Panc1 (cell line): ENCODE measurements at regions not wholly inside any gene's neighbourhood (a gene's known extent, or its start where the extent isn't known, plus 50 kb on each side); places are given as distances from the start of the nearest gene placed in this dataset.

Source experiments
- ATAC-seq: fragments of 200-7000 bp; cut with Tn5 transposase; 2 replicates; pipeline ENCODE4 v1.9.1; 2020; ENCODE audit warnings: mild to moderate bottlenecking, moderate library complexity
- BruUV-seq: library from RNA; stranded (reverse); fragments of 400-500 nt; replicated peaks from 2 replicates; lab custom pipeline; 2021; lab: Mats Ljungman, UMichigan
- CTCF ChIA-PET: fragments of 300-600 bp; sonication (Branson Sonifier 250); formaldehyde crosslinking; loops from one replicate; lab custom pipeline; 2022; ENCODE audit warnings: antibody characterized with exemption; lab: Charles Lee
- POLR2A ChIA-PET: fragments of 300-600 bp; sonication (Branson Sonifier 250); formaldehyde crosslinking; loops from one replicate; lab custom pipeline; 2022; ENCODE audit warnings: antibody characterized with exemption; lab: Charles Lee
- DNase-seq: peaks from one replicate; pipeline ENCODE4 v3.0.0-alpha.2; 2010; ENCODE audit warnings: low read depth, low spot score
- H3K27ac ChIP-seq: 2 replicates; pipeline ENCODE4 v1.5.1; 2011; ENCODE audit warnings: mild to moderate bottlenecking, low read length, inconsistent platforms
- H3K27me3 ChIP-seq: fragments of 200-500 bp; sonication (Bioruptor generic); 2 replicates; pipeline ENCODE4 v1.6.0; 2014; ENCODE audit warnings: low read length, inconsistent platforms; ENCODE audit not compliant: control insufficient read depth, insufficient read depth
- H3K36me3 ChIP-seq: fragments of 200-500 bp; sonication (Bioruptor generic); 2 replicates; pipeline ENCODE4 v1.5.1; 2014; ENCODE audit warnings: inconsistent platforms, mild to moderate bottlenecking, low read length, moderate library complexity; ENCODE audit not compliant: control insufficient read depth, insufficient read depth
- H3K4me1 ChIP-seq: 2 replicates; pipeline ENCODE4 v1.5.1; 2011; ENCODE audit warnings: inconsistent platforms, mild to moderate bottlenecking, low read length, moderate library complexity; ENCODE audit not compliant: control insufficient read depth, insufficient read depth
- H3K4me3 ChIP-seq, 2 experiments: 2 replicates each; pipeline ENCODE4 v1.5.1; 2011 to 2012; ENCODE audit warnings: low read depth in 2 of 2, low read length in 2 of 2, mild to moderate bottlenecking in 2 of 2, inconsistent platforms in 1 of 2, moderate library complexity in 1 of 2
- H3K9me3 ChIP-seq: fragments of 200-500 bp; sonication (Bioruptor generic); 2 replicates; pipeline ENCODE4 v1.5.1; 2014; ENCODE audit warnings: low read depth, mild to moderate bottlenecking, inconsistent platforms, low read length, moderate library complexity; ENCODE audit not compliant: control insufficient read depth, insufficient read depth
- POLR2AphosphoS5 ChIP-seq: IDR thresholded peaks from 2 replicates; pipeline ENCODE4 v1.6.1; 2012; ENCODE audit warnings: mild to moderate bottlenecking, low read depth, low read length, moderate library complexity
- SIN3A ChIP-seq: IDR thresholded peaks from 2 replicates; pipeline ENCODE4 v1.6.1; 2012; ENCODE audit warnings: low read depth, mild to moderate bottlenecking, low read length, moderate library complexity, borderline replicate concordance; ENCODE audit not compliant: insufficient read depth
- TCF7L2 ChIP-seq: IDR thresholded peaks from 2 replicates; pipeline ENCODE4 v1.6.1; 2011; ENCODE audit warnings: mild to moderate bottlenecking, low read depth, low read length, inconsistent platforms
- in situ Hi-C: cut with HindIII; loops from 2 replicates; pipeline ENCODE4 v1.10.0; 2016; ENCODE audit warnings: low sequenced_read_pairs, low pct_unique_long_range_greater_than_20kb
- intact Hi-C: fragments of 100-400 bp; cut with micrococcal nuclease; formaldehyde crosslinking; loops from one replicate; pipeline ENCODE4 v1.10.0; 2022; ENCODE audit not compliant: unreplicated experiment
- TF ChIP-seq, protein P1 (sequence below), 2 experiments: IDR thresholded peaks; 2 replicates each; pipeline ENCODE4 v1.6.1; 2011 to 2012; ENCODE audit warnings: low read depth in 2 of 2, control low read depth in 1 of 2, low read length in 1 of 2, mild to moderate bottlenecking in 1 of 2, moderate library complexity in 1 of 2; ENCODE audit not compliant: insufficient read depth in 1 of 2
- TF ChIP-seq, protein P2 (sequence below): fragments of 450-650 bp; IDR thresholded peaks from 2 replicates; pipeline ENCODE4 v1.5.1; 2017; ENCODE audit warnings: mild to moderate bottlenecking

DNA sequence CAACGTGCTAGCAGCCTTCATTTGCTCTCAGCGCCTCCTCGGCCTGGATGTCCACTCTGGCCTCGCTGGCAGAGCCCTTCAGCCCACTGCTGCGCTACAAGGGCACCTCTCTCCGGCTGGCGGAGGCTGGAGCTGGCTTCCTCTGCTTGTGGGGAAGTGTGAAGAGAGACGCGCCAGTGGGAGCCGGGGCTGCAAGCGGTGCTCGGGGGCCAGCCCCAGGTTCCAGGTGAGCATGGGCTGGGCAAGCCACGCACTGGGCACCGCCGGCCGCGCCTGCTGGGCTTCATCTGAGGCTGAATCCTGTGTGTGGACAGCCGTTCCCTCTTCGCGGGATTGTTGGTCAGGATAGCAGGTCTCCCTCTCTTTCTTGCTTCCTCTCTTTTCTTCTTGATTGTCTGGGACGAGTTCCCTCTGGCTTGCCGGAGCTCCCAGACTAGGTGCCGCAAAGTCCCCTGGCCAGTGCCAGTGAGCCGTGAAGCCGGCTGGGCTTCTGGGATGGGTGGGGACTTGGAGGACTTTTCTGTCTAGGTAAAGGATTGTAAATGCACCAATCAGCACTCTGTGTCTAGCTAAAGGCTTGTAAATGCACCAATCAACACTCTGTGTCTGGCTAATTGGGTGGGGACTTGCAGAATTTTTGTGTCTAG, 165.0 kb downstream of the HEPH start:
- POLR2A ChIA-PET: no interaction called here
- no peaks in the 10 kb centered on the region for H3K4me1 ChIP-seq
- intact Hi-C loops (no loop called here), in situ Hi-C loops (no loop called here)
- H3K27ac ChIP-seq: no peak overlapping the region
- ATAC-seq (no peak), DNase-seq (no peak)
- no peaks in the 10 kb centered on the region for H3K27me3 ChIP-seq
- no peaks in the 10 kb centered on the region for H3K9me3 ChIP-seq
- TF ChIP-seq, protein P1, sequence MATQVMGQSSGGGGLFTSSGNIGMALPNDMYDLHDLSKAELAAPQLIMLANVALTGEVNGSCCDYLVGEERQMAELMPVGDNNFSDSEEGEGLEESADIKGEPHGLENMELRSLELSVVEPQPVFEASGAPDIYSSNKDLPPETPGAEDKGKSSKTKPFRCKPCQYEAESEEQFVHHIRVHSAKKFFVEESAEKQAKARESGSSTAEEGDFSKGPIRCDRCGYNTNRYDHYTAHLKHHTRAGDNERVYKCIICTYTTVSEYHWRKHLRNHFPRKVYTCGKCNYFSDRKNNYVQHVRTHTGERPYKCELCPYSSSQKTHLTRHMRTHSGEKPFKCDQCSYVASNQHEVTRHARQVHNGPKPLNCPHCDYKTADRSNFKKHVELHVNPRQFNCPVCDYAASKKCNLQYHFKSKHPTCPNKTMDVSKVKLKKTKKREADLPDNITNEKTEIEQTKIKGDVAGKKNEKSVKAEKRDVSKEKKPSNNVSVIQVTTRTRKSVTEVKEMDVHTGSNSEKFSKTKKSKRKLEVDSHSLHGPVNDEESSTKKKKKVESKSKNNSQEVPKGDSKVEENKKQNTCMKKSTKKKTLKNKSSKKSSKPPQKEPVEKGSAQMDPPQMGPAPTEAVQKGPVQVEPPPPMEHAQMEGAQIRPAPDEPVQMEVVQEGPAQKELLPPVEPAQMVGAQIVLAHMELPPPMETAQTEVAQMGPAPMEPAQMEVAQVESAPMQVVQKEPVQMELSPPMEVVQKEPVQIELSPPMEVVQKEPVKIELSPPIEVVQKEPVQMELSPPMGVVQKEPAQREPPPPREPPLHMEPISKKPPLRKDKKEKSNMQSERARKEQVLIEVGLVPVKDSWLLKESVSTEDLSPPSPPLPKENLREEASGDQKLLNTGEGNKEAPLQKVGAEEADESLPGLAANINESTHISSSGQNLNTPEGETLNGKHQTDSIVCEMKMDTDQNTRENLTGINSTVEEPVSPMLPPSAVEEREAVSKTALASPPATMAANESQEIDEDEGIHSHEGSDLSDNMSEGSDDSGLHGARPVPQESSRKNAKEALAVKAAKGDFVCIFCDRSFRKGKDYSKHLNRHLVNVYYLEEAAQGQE (IDR thresholded peaks at IDR 0.05; ENCODE audit: insufficient read depth in 1 of 2, low read depth in 2 of 2, low read length in 1 of 2): no peak
- no peak for TF ChIP-seq TCF7L2
- CTCF ChIA-PET: no interaction called here
- H3K36me3 ChIP-seq: no peaks in the 10 kb centered on the region
- no TSS peak for BruUV-seq
- no peak overlapping the region for H3K4me3 ChIP-seq

DNA sequence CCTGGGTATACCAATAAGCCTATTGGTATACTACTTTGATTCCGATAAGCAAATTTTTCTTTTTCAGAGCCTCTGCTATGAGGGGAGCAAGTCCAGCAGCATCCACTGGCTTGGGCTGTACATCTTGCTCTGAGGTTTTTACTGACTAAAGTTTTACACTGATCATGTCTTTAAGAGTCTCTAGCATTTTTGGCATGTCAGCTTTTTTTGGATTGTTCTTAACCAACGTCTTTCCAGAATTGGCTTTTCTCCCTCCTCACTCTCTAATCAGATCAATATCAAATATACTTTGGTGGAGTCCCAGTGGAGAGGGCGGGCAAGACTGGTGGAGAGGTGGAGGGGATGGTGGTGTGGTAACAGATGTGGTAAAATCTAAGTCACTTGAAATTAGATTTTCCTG, 196.8 kb downstream of the HEPH start:
- intact Hi-C loops (no loop called here), in situ Hi-C loops (no loop called here)
- BruUV-seq: no TSS peak
- Histone ChIP-seq H3K27ac (no peak overlapping the region), H3K27me3 (no peaks in the 10 kb centered on the region), H3K4me1 (no peaks in the 10 kb centered on the region), H3K4me3 (no peak overlapping the region), H3K9me3 (no peaks in the 10 kb centered on the region), H3K36me3 (no peaks in the 10 kb centered on the region)
- ChIA-PET POLR2A (no interaction called here), CTCF (no interaction called here)
- ATAC-seq (no peak), DNase-seq (no peak)
- TF ChIP-seq TCF7L2 (no peak), SIN3A (no peak), POLR2AphosphoS5 (no peak)
- TF ChIP-seq, protein P1 (IDR thresholded peaks at IDR 0.05; ENCODE audit: insufficient read depth in 1 of 2, low read depth in 2 of 2, low read length in 1 of 2): no peak
- TF ChIP-seq, protein P2, sequence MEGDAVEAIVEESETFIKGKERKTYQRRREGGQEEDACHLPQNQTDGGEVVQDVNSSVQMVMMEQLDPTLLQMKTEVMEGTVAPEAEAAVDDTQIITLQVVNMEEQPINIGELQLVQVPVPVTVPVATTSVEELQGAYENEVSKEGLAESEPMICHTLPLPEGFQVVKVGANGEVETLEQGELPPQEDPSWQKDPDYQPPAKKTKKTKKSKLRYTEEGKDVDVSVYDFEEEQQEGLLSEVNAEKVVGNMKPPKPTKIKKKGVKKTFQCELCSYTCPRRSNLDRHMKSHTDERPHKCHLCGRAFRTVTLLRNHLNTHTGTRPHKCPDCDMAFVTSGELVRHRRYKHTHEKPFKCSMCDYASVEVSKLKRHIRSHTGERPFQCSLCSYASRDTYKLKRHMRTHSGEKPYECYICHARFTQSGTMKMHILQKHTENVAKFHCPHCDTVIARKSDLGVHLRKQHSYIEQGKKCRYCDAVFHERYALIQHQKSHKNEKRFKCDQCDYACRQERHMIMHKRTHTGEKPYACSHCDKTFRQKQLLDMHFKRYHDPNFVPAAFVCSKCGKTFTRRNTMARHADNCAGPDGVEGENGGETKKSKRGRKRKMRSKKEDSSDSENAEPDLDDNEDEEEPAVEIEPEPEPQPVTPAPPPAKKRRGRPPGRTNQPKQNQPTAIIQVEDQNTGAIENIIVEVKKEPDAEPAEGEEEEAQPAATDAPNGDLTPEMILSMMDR: no peak
